Esophagus muscularis mucosa (tissue), 3 donors: ENCODE measurements at regions not wholly inside any gene's neighbourhood (a gene's known extent, or its start where the extent isn't known, plus 50 kb on each side); places are given as distances from the start of the nearest gene placed in this dataset.

Source experiments
- CTCF ChIP-seq, 3 experiments: fragments of 200-600 bp in 2 of 3; fragments of 450-650 bp in 1 of 3; sonication (generic) in 2 of 3; IDR thresholded peaks; one replicate each; pipeline ENCODE4 v1.5.1; 2017 to 2019; ENCODE audit warnings: antibody characterized with exemption in 3 of 3, mild to moderate bottlenecking in 2 of 3, moderate library complexity in 1 of 3
- POLR2AphosphoS5 ChIP-seq, 2 donors: sonication (generic); formaldehyde crosslinking; IDR thresholded peaks; one replicate each; pipeline ENCODE4 v1.6.1; 2017; ENCODE audit warnings: antibody characterized with exemption in 2 of 2

- TF ChIP-seq CTCF (IDR thresholded peaks at IDR 0.05) = no peak
- no peak for TF ChIP-seq POLR2AphosphoS5 (IDR thresholded peaks at IDR 0.05)
Measured at GRCh38 chr4:37747772-37748330, 61.7 kb upstream of the RELL1 start.
